Activated CD4-positive, alpha-beta T cell treated with anti-CD3 and anti-CD28 coated beads, Interleukin-2, amount 50 U/mL, for 16 hours (primary cell): ENCODE measurements at regions not wholly inside any gene's neighbourhood (a gene's known extent, or its start where the extent isn't known, plus 50 kb on each side); places are given as distances from the start of the nearest gene placed in this dataset.
"Not testable (repeated sequence)": the region's sequence is repeated elsewhere in the genome, so short reads cannot be mapped to it uniquely, and the experiment has no call there.

Source experiments
- DNase-seq: peaks from one replicate; pipeline ENCODE4 v3.0.0-alpha.2; 2020

DNA sequence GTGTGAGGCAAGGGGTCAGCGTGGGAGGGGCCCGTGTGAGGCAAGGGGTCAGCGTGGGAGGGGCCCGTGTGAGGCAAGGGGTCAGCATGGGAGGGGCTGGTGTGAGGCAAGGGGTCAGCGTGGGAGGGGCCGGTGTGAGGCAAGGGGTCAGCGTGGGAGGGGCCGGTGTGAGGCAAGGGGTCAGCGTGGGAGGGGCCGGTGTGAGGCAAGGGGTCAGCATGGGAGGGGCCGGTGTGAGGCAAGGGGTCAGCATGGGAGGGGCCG, 119.2 kb downstream of the SEPTIN14 start:
- DNase-seq = not testable (repeated sequence)

DNA sequence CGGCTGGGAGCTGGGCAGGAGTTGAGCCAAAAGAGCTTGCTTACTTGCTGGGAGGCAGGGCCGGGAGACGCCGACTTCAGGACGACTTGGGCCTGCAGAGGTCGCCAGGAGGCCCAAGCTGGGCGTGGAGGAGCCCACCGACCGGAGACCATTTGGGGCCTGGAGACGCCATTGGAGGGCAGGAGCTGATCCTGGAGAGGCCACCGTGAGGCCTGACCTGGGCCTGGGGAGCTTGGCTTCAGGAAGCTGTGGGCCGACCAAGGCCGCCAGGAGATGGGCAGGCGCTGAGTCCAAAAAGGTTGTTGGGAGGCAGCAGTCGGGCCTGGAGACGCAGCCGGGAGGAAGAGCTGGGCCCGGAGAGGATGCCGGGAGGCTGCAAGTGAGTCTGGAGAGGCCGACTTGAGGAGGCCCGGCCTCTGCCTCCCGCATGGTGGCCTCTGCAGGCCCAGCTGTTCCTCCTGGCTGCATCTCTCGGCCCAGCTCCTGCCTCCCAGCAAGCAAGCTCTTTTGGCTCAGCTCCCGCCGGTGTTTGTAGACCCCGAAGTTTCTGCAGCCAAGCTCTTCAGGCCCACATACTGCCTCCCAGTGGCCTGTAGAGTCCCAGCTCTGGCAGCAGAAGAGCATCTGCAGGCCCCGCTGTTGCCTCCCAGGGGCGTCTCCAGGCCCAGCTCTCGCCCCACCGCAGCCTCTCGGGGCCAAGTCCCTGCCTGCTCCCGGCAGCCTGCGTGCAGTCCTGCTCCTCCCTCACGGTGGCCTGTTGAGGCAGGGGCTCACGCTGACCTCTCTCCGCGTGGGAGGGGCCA, 119.7 kb downstream of the SEPTIN14 start:
- DNase-seq = not testable (repeated sequence)

- not testable (repeated sequence) for DNase-seq
Observed at GRCh38 chr7:55741721-55742631, 120.6 kb downstream of the SEPTIN14 start.

- DNase-seq = not testable (repeated sequence)
Observed at GRCh38 chr7:55740633-55741250, 121.8 kb downstream of the SEPTIN14 start.

- DNase-seq = not testable (repeated sequence)
Observed at GRCh38 chr7:55740053-55740452, 122.5 kb downstream of the SEPTIN14 start.

DNA sequence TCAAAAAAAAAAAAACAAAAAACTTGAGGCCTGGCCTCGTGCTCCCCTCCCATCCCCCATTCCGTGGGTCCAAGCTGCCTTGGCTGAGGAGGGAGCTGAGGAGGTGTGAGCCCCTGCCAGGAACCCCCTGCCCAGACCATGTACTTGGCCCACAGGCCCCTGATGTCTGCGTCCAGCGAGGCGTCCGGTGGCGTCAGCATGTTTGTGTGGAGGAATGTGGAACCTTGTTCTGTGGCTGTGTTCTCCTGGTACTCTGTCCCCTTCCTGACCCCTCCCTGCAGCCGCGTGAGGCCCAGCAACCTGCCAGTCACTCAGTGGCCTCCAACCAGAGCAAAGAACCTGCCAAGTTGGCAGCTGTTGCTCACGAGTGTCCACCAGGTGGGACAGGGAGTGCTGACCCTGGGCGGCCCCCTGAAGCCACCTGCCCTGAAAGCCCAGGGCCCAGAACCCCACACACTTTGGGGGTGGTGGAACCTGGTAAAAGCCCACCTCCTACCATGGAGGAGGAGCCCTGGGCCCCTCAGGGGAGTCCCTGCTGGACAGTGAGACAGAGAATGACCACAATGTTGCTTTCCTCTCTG, 125.8 kb downstream of the SEPTIN14 start:
- not testable (repeated sequence) for DNase-seq

GRCh38 chr7:55733241-55734140, 129.1 kb downstream of the SEPTIN14 start:
- DNase-seq = no peak

DNA sequence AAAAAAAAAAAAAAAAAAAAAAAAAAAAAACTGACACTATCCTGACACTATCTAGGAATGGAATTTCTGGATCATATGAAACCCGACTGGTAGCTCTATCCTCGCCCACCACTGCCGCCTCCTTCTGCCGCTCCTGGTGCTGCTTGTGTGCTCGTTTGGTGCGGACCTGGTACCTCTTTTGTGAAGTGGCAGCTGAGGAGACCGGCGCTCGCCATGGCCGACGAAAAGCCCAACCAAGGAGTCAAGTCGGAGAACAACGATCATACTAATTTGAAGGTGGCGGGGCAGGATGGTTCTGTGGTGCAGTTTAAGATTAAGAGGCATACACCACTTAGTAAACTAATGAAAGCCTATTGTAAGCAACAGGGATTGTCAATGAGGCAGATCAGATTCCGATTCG, 130.6 kb downstream of the SEPTIN14 start:
- DNase-seq = no peak

DNA sequence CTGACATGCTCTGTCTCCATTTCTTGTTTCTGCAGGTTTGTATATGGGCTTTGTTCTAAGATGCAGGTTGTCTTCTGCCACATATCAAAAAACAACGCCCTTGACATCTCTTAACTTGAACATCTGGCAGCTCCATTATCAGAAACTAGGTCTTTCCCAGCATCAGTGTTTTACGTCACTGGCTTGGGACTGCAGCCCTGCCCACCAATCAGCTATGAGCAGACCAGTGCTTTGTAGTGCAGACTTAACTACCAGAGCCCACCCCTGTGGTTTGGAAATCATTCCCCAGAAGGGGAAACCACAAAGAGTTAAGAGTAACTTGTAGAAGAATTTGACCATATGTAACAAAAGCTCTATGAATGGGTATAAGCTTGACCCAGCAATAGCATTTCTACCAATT, 132.4 kb downstream of the SEPTIN14 start:
- no peak for DNase-seq

DNA sequence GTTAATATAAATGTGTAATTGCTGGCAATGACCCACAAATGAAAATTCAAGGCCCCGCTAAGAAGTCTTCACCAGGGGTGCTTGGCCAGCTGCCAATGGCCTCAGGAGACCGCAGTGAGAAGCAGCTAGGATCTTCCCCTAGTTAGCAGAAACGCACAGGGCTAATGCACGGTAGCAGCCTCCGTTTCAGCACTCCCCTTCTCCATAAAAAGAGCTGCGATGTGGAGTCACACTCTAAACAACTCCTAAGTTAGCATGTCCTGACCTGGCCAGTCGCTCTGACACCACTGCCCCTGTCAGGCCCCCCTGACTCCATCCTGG, 139.0 kb downstream of the SEPTIN14 start:
- DNase-seq = no peak

DNA sequence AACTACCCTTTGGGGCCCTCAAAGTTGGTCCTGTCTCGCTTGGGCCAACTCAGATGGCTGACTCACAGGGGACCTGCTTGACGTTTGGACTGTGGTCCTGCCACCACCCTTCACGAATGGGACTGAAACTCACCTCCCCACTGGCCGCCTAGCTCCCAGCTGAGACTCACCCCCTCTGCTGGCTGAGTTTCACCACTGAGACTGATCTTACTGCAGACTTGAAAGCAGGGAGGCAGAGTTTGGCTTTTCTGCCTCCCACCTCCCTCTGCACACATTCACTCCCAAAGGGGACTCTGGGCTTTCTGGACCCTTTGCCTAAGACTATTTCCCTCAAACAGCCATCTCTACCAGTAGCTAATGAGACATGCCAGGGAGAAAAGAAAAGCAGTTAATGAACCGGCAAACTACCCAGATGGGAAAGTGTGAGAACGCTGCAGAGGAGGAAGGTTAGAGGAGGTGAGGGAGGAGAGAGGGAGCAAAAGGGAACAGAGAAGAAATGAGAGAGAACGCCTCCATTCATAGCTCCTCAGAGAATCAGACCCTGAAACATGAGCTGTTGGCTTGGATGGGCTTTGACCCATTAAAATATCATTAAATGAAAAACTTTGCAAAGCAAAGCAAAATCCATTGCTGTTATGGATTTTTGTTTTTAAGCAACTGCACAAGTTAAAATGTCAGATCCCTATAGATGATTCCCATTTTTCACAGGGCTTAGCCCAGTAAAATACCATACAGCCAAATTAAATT, 139.5 kb downstream of the SEPTIN14 start:
- DNase-seq = not testable (repeated sequence)

DNA sequence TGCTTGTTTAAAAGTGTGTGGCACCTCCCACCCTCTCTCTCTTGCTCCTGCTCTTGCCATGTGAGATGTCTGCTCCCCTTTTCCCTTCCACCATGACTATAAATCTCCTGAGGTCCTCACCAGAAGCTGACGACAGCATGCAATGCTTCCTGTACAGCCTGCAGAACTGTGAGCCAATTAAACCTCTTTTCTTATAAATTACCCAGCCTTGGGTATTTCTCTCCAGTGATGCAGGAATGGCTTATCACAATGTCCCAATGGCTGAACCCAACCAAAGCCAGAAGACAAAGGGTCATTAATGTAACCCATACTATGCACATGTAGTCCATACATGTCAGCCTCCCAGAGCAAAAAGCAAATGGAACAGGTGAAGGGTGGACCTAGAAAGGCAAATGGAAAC, 141.5 kb downstream of the SEPTIN14 start:
- not testable (repeated sequence) for DNase-seq

- DNase-seq = not testable (repeated sequence)
Observed at GRCh38 chr7:55715247-55715867, 143.1 kb upstream of the VOPP1 start.

GRCh38 chr7:55714370-55714769, 142.1 kb upstream of the VOPP1 start:
- not testable (repeated sequence) for DNase-seq

GRCh38 chr7:55710312-55710711, 138.0 kb upstream of the VOPP1 start:
- DNase-seq = not testable (repeated sequence)

- not testable (repeated sequence) for DNase-seq
Observed at GRCh38 chr7:55708028-55708427, 135.7 kb upstream of the VOPP1 start.

GRCh38 chr7:55707410-55707809, 135.1 kb upstream of the VOPP1 start:
- not testable (repeated sequence) for DNase-seq

- not testable (repeated sequence) for DNase-seq
Observed at GRCh38 chr7:55706451-55707195, 134.3 kb upstream of the VOPP1 start.

DNA sequence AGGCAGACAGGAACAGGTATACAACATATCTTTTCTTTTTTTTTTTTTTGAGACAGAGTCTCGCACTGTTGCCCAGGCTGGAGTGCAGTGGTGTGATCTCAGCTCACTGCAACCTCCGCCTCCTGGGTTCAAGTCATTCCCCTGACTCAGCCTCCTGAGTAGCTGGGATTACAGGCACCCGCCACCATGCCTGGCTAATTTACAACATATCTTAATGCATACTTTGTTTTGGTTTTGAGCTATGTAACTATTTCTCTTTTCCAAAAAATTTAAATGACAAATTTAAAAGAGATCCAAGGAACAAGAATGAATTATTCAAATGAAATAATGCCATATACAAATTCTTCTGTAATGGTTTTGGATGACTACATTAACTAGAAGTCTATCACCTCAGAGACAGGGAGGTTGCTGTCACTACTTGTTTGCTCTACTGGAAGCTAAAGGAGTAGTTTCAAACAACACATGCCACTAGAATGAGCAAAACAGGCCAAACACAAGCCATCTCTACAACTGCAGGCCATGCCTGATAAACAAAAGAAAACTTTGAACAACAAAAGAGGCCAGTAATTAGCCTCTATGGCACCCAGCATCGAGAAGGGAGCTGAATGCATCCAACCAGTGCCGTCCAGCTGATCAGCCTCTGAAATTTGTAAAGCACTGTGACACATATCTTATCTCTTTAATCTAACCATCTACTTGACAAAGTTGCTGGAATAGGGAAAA, 133.6 kb upstream of the VOPP1 start:
- DNase-seq = not testable (repeated sequence)
